Activated CD8-positive, alpha-beta memory T cell treated with anti-CD3 and anti-CD28 coated beads for 36 hours (primary cell): ENCODE measurements at regions not wholly inside any gene's neighbourhood (a gene's known extent, or its start where the extent isn't known, plus 50 kb on each side); places are given as distances from the start of the nearest gene placed in this dataset.

ENCODE experiments used
- CTCF ChIA-PET: fragments of 350-600 bp; sonication (Branson Sonifier 250); formaldehyde crosslinking; loops from one replicate; lab custom pipeline; 2021; ENCODE audit warnings: antibody characterized with exemption; lab: Charles Lee
- POLR2A ChIA-PET: fragments of 350-600 bp; sonication (Branson Sonifier 250); formaldehyde crosslinking; loops from one replicate; lab custom pipeline; 2021; ENCODE audit warnings: antibody characterized with exemption; lab: Charles Lee

GRCh38 chr4:161148051-161148450, 1015.7 kb downstream of the FSTL5 start:
- CTCF ChIA-PET = no interaction called here
- POLR2A ChIA-PET = no interaction called here

DNA sequence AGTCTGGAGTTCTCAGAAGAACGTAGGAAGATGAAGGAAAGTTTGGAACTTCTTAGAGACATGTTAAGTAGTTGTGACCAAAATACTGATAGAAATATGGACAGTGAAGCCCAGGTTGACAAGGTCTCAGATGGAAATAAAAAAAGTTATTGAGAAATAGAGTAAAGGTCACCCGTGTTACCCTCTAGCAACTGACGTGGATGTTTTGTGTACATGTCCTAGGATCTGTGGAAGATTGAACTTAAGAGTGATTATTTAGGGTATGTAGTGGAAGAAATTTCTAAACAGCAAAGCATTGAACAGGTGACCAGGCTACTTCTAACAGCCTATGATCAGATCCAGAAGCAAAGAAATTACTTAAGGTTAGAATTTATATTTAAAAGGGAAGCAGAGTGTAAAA, 1020.4 kb downstream of the FSTL5 start:
- CTCF ChIA-PET = no interaction called here
- POLR2A ChIA-PET = no interaction called here

GRCh38 chr4:161134795-161135194, 1029.0 kb downstream of the FSTL5 start:
- POLR2A ChIA-PET = no interaction called here
- CTCF ChIA-PET = no interaction called here

DNA sequence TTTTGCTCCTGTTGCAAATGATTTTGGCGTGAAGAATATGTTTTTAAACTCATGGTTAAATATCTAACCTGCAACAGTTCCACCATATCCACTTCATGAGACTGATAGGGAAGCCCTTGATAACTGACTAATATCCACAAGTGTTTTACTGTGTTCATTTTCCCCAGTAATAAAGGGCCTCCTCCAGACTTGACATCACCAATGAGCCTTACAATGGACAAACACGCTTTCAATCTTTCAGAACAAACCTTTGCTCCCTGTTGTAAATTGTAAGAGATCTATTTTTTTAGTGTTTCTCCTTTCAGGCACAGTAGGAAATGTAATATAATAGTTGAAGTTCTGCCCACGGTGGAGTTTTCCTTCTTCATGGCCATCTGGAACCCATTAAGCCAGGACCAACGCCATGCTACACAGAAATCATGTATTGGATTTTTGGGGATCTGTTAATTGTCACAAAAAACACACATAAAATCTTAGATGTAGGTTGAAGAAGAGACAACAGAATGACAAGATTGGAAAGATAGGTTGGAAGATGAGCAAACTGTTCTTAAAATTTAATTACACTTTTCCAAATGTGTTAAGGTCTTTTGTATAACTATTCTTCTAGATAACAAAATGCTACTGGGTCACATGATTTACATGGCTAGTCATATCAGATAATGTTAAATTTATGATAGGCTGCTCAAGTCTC, 1030.1 kb downstream of the FSTL5 start:
- CTCF ChIA-PET = no interaction called here
- POLR2A ChIA-PET = no interaction called here

- POLR2A ChIA-PET = no interaction called here
- CTCF ChIA-PET = no interaction called here
Measured at GRCh38 chr4:161132715-161133425, 1030.9 kb downstream of the FSTL5 start.

DNA sequence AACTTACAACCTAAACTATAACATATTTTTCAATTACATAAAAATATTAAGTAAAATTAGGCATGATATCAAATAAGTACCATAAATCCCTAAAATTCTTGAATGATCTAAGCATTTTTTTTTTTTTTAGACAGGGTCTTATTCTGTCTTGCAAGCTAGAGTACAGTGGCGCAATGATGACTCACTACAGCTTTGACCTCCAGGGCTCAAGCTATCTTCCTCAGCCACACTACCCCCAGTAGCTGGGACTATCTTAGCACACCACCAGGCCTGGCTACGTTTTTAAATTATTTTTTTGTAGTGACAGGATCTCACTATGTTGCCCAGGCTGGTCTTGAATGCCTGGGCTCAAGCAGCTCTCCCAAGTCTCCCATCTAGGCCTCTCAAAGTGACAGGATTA, 1042.3 kb downstream of the FSTL5 start:
- ChIA-PET POLR2A (no interaction called here), CTCF (no interaction called here)

DNA sequence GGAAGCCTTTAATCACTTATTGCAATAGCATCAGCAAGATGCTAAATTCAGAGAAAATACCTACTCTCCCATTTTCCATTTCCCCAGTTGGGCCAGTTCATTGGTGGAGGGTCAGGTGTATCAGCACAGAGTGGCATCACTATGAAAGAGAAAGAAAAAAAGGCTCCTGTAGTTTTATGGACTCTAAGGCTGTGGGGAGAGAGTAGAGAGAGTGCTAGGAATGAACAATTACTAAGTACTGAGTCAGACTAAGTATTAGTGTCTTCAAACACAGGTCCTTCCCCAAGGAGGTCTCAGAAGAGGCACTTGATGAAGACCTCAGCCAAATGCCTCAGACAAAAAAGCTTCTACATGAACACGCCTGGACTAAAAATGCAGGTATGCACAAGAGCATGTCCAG, 1061.9 kb downstream of the FSTL5 start:
- CTCF ChIA-PET = no interaction called here
- POLR2A ChIA-PET = no interaction called here

DNA sequence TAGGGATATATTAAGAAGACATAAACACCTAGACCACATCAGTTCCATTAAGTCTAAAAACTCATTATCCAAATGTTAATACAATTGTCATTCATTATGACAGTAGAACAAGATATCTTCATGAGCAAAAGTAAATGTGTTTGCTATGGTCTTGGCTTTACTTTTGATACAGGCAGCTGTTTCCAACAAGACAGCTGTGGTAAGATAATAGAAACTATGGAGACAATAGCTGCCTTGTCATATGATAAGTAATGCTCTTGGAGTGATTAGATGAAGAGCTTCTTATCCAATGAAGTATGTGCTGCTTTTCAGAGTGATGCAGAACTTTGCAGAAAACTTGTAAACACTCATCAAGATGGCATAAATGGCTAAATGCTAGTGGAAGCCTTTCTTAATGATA, 1066.0 kb downstream of the FSTL5 start:
- CTCF ChIA-PET = no interaction called here
- POLR2A ChIA-PET = no interaction called here

GRCh38 chr4:161061046-161061445, 1102.8 kb downstream of the FSTL5 start:
- POLR2A ChIA-PET = no interaction called here
- CTCF ChIA-PET = no interaction called here
